SK-N-SH (cell line): ENCODE measurements at regions not wholly inside any gene's neighbourhood (a gene's known extent, or its start where the extent isn't known, plus 50 kb on each side); places are given as distances from the start of the nearest gene placed in this dataset.

Experiments used
- CHD2 ChIP-seq: fragments of 150-350 bp; IDR thresholded peaks from 2 replicates; pipeline ENCODE4 v1.6.1; 2018; ENCODE audit warnings: low read length; ENCODE audit not compliant: partially characterized antibody
- CTCF ChIP-seq: fragments of 200-600 bp; sonication (generic); IDR thresholded peaks from 2 replicates; pipeline ENCODE4 v1.6.1; 2017; ENCODE audit warnings: antibody characterized with exemption, mild to moderate bottlenecking, moderate library complexity
- IRF3 ChIP-seq: fragments of 150-350 bp; IDR thresholded peaks from 2 replicates; pipeline ENCODE4 v1.6.1; 2016; ENCODE audit warnings: mild to moderate bottlenecking, low read depth, low read length
- JUND ChIP-seq: IDR thresholded peaks from 2 replicates; pipeline ENCODE4 v1.4.0; 2012
- SIN3A ChIP-seq: IDR thresholded peaks from 2 replicates; pipeline ENCODE4 v1.6.1; 2012; ENCODE audit warnings: low read depth, mild to moderate bottlenecking, low read length, moderate library complexity, borderline replicate concordance
- YY1 ChIP-seq: IDR thresholded peaks from 2 replicates; pipeline ENCODE4 v1.4.0; 2012; ENCODE audit warnings: low read depth, mild to moderate bottlenecking

GRCh38 chr7:374706-375311 lies 84.8 kb downstream of the FOXL3 start:
- TF ChIP-seq CTCF (no peak), CHD2 (no peak), SIN3A (no peak), YY1 (no peak), JUND (no peak), IRF3 (no peak)
